Lower lobe of right lung (tissue), 2 donors: ENCODE measurements at regions not wholly inside any gene's neighbourhood (a gene's known extent, or its start where the extent isn't known, plus 50 kb on each side); places are given as distances from the start of the nearest gene placed in this dataset.

Source experiments
- ATAC-seq, 2 donors: fragments of 200-7000 bp; cut with Tn5 transposase; one replicate each; pipeline ENCODE4 v1.9.1; 2020 to 2022; ENCODE audit warnings: mild to moderate bottlenecking in 2 of 2, moderate library complexity in 2 of 2
- DNase-seq: peaks from one replicate; pipeline ENCODE4 v3.0.0-alpha.2; 2020
- H3K27ac ChIP-seq: fragments of 200-600 bp; one replicate; pipeline ENCODE4 v1.8.0; 2022
- H3K27me3 ChIP-seq: fragments of 200-600 bp; one replicate; pipeline ENCODE4 v1.8.0; 2022; ENCODE audit warnings: low read depth
- H3K36me3 ChIP-seq: fragments of 200-600 bp; one replicate; pipeline ENCODE4 v1.8.0; 2022; ENCODE audit warnings: mild to moderate bottlenecking
- H3K4me1 ChIP-seq: fragments of 200-600 bp; one replicate; pipeline ENCODE4 v1.8.0; 2022
- H3K4me3 ChIP-seq: fragments of 200-600 bp; one replicate; pipeline ENCODE4 v1.8.0; 2022; ENCODE audit warnings: mild to moderate bottlenecking
- H3K9me3 ChIP-seq: fragments of 200-600 bp; one replicate; pipeline ENCODE4 v1.8.0; 2022
- intact Hi-C: fragments of 100-400 bp; cut with DNase I; formaldehyde crosslinking; loops from one replicate; pipeline ENCODE4 v1.11.0; 2022
- TF ChIP-seq, protein P1 (sequence below): fragments of 200-600 bp; IDR thresholded peaks from one replicate; pipeline ENCODE4 v1.8.0; 2022; ENCODE audit warnings: antibody characterized with exemption, mild to moderate bottlenecking
- donor health status: DM: no; HTN: yes; CAD: no; lungs with severe emphysema.

DNA sequence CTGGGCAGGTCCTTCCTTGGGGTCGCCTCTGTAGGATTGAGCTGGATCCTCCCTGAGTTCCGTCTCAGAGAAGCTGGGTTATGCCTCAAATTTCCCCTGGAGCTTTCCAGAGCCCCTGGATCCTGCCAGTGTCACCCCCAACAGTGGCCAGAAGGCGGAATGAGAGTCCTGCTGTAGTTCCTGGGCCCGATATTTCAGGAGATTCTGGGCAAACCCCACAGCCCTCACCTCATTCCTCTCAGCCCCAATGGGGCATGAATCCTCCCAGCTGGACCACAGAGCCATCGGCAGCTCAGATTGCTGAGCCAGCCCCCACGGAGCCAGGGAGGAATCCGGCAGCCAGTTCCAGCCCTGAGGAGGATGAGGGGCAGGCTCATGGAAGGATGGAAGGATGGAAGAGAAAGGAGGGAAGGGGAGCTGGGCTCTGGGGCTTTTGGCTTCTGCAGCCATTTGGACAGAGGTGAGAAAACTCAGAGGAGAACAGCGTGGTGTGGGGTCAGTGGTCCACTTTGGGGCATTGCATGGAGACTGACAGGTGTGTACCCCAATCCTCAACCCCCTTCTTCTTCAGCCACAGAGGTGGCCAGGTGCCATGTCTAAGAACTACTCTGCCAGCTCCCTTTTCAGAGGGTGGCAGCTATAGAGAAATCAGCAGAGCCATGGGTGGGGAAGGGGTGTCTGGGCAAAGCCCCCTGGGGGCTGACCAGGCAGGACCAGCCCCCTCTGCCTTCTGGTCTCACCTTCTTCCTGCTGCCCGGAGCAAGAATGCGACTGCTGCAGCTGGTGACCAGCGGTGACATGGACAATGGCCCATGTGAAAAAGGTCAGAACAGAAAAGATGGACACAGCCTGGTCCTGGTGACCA is 867.6 kb downstream of the TBC1D22A start:
- H3K4me1 ChIP-seq: no peaks in the 10 kb centered on the region
- H3K4me3 ChIP-seq: no peak overlapping the region
- TF ChIP-seq, protein P1, sequence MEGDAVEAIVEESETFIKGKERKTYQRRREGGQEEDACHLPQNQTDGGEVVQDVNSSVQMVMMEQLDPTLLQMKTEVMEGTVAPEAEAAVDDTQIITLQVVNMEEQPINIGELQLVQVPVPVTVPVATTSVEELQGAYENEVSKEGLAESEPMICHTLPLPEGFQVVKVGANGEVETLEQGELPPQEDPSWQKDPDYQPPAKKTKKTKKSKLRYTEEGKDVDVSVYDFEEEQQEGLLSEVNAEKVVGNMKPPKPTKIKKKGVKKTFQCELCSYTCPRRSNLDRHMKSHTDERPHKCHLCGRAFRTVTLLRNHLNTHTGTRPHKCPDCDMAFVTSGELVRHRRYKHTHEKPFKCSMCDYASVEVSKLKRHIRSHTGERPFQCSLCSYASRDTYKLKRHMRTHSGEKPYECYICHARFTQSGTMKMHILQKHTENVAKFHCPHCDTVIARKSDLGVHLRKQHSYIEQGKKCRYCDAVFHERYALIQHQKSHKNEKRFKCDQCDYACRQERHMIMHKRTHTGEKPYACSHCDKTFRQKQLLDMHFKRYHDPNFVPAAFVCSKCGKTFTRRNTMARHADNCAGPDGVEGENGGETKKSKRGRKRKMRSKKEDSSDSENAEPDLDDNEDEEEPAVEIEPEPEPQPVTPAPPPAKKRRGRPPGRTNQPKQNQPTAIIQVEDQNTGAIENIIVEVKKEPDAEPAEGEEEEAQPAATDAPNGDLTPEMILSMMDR: no peak
- intact Hi-C loops: no loop called here
- ATAC-seq: no peak
- no peak for DNase-seq
- no peaks in the 10 kb centered on the region for H3K9me3 ChIP-seq
- no peak overlapping the region for H3K27ac ChIP-seq
- H3K27me3 ChIP-seq: peaks cover 27% of the 10 kb centered on the region
- no peaks in the 10 kb centered on the region for H3K36me3 ChIP-seq

DNA sequence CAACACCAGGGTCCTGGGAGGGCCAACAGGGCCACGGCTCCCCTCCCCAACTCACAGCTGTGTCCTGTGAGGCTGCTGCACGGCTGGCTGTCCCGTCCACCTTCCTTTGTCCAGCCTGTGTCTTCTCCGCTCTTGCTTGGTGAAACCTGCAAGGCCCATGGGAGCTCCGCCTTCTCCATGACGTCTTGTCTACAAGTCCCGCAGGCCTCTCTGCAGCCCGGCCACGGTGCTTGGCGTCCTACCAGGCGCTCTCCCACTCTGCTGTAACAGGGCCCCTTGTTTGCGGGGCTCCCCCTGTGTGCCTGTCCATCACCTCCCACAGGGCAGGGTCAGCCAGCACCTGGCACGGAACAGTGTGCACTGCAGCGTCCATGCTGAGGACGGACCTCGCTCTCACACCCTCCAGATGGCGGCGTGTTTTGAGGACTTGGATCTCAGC is 866.8 kb downstream of the TBC1D22A start:
- Histone ChIP-seq H3K4me1 (no peaks in the 10 kb centered on the region), H3K27ac (no peak overlapping the region), H3K4me3 (no peak overlapping the region), H3K27me3 (peaks cover 21% of the 10 kb centered on the region), H3K9me3 (no peaks in the 10 kb centered on the region), H3K36me3 (no peaks in the 10 kb centered on the region)
- intact Hi-C loops: no loop called here
- DNase-seq: no peak
- TF ChIP-seq, protein P1: no peak
- no peak for ATAC-seq

DNA sequence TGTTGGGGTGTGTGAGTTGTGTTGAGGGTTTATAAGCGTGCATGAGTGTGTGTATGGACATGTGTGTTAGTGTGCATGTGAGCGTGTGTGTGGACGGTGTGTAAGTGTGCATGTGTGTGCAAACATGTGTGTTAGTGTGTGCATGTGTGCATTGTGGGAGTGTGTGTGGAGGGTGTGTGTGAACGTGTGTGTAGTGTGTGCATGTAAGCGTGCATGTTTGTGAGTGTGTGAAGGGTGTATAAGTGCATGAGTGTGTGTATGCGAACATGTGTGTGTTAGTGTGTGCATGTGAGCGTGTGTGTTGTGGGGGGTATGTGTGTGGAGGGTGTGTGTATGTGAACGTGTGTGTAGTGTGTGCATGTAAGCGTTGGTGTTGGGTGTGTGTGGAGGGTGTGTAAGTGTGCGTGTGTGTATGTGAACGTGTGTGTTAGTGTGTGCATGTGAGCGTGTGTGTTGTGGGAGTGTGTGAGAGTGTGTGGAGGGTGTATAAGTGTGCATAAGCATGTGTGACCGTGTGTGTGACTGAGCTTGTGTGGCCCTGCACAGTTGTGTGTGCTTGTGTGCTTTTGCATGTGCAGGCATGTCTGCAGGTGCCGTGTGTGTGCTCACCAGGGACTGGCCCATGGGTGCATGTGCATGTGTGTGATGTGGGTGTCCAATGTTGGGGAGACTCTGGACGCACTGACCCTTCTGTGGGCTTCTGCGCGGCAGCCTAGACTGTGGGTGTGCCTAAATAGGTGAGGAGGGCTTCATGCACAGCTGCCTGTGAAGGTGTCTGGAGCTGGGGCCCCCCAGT is 866.2 kb downstream of the TBC1D22A start:
- H3K4me3 ChIP-seq: no peak overlapping the region
- intact Hi-C loops: no loop called here
- no peak overlapping the region for H3K27ac ChIP-seq
- no peaks in the 10 kb centered on the region for H3K4me1 ChIP-seq
- TF ChIP-seq, protein P1: no peak
- H3K27me3 ChIP-seq: peaks cover 19% of the 10 kb centered on the region
- H3K9me3 ChIP-seq: no peaks in the 10 kb centered on the region
- no peak for DNase-seq
- ATAC-seq: no peak
- H3K36me3 ChIP-seq: no peaks in the 10 kb centered on the region

DNA sequence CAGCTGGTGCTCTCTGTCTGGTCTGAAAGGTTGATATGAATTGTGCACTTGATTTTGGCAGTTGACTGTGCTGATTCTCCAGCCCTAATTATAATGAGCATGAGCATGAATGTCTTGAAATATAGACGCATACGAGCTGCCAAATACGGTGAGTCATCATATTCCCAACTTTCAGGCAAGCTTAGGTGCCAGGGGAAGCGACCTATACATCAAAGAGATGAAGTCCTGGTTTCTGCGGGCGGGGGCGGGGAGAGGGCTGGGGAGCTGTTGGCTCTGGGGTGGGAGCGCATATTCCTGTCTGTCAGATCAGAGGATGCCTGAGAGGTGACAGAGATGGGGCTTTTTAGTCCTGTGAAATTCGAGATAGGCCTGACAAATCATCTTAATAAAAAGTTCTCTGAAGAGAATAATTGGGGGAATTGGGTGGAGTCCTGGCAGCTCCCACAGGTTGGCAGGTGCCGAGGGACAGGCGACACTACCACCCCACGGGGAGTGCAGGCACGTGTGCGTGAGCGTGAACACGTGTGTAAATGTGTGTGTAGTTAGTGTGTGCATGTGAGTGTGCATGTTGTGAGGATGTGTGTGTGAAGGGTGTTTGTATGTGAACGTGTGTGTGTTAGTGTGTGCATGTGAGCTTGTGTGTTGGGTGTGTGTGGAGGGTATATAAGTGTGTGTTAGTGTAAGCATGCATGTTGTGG is 865.3 kb downstream of the TBC1D22A start:
- Histone ChIP-seq H3K27ac (no peak overlapping the region), H3K4me1 (no peaks in the 10 kb centered on the region), H3K4me3 (no peak overlapping the region), H3K9me3 (no peaks in the 10 kb centered on the region), H3K27me3 (peaks cover 22% of the 10 kb centered on the region), H3K36me3 (no peaks in the 10 kb centered on the region)
- ATAC-seq (no peak), DNase-seq (no peak)
- TF ChIP-seq, protein P1: no peak
- intact Hi-C loops: no loop called here
